ENCODE measurements at regions not wholly inside any gene's neighbourhood (a gene's known extent, or its start where the extent isn't known, plus 50 kb on each side); places are given as distances from the start of the nearest gene placed in this dataset.

- H3K27ac Mint-ChIP-seq: no peak overlapping the region
- no peak for DNase-seq
- intact Hi-C loops (cut with micrococcal nuclease): no loop called here
- CTCF ChIA-PET: no interaction called here
- H3K27me3 Mint-ChIP-seq: peaks cover 6% of the 10 kb centered on the region
- POLR2A ChIA-PET: no interaction called here
- ATAC-seq (ENCODE audit: low read depth): no peak
- TF ChIP-seq CTCF (IDR thresholded peaks at IDR 0.05): no peak
- no peaks in the 10 kb centered on the region for H3K4me1 Mint-ChIP-seq
- no peaks in the 10 kb centered on the region for H3K9me3 Mint-ChIP-seq
- no peak overlapping the region for H3K4me3 Mint-ChIP-seq
- H3K36me3 Mint-ChIP-seq (ENCODE audit: low read depth): no peaks in the 10 kb centered on the region
Observed at GRCh38 chr2:238692562-238692961, 155.3 kb upstream of the TWIST2 start.

GRCh38 chr2:238693337-238694093 is 154.4 kb upstream of the TWIST2 start:
- no peak for TF ChIP-seq CTCF (IDR thresholded peaks at IDR 0.05)

GRCh38 chr2:238694136-238694755 is 153.6 kb upstream of the TWIST2 start:
- Mint-ChIP-seq H3K36me3 (ENCODE audit: low read depth) (no peaks in the 10 kb centered on the region), H3K9me3 (no peaks in the 10 kb centered on the region), H3K27me3 (no peaks in the 10 kb centered on the region), H3K27ac (no peak overlapping the region), H3K4me3 (no peak overlapping the region), H3K4me1 (no peaks in the 10 kb centered on the region)
- ATAC-seq (ENCODE audit: low read depth): no peak
- DNase-seq: no peak
- intact Hi-C loops (cut with micrococcal nuclease): no loop called here
- ChIA-PET CTCF (no interaction called here), POLR2A (no interaction called here)
- TF ChIP-seq CTCF (IDR thresholded peaks at IDR 0.05): no peak

More at GRCh38 chr2:238693337-238694093, 154.4 kb upstream of the TWIST2 start:
- DNase-seq: no peak
- Mint-ChIP-seq H3K4me3 (no peak overlapping the region), H3K27ac (no peak overlapping the region), H3K36me3 (ENCODE audit: low read depth) (no peaks in the 10 kb centered on the region), H3K4me1 (no peaks in the 10 kb centered on the region), H3K27me3 (no peaks in the 10 kb centered on the region), H3K9me3 (no peaks in the 10 kb centered on the region)
- ChIA-PET CTCF (no interaction called here), POLR2A (no interaction called here)
- no peak for ATAC-seq (ENCODE audit: low read depth)
- intact Hi-C loops (cut with micrococcal nuclease): no loop called here

- no peak for DNase-seq
- no peak for ATAC-seq (ENCODE audit: low read depth)
- no peaks in the 10 kb centered on the region for H3K36me3 Mint-ChIP-seq (ENCODE audit: low read depth)
- no peak overlapping the region for H3K27ac Mint-ChIP-seq
- ChIA-PET CTCF (no interaction called here), POLR2A (no interaction called here)
- no peak for TF ChIP-seq CTCF (IDR thresholded peaks at IDR 0.05)
- H3K27me3 Mint-ChIP-seq: no peaks in the 10 kb centered on the region
- no peaks in the 10 kb centered on the region for H3K4me1 Mint-ChIP-seq
- intact Hi-C loops (cut with micrococcal nuclease): no loop called here
- H3K9me3 Mint-ChIP-seq: no peaks in the 10 kb centered on the region
- no peak overlapping the region for H3K4me3 Mint-ChIP-seq
Observed at GRCh38 chr2:238694922-238695321, 153.0 kb upstream of the TWIST2 start.

GRCh38 chr2:238695538-238695937 is 152.3 kb upstream of the TWIST2 start:
- no peak for TF ChIP-seq CTCF (IDR thresholded peaks at IDR 0.05)
- no peak for DNase-seq
- no peaks in the 10 kb centered on the region for H3K4me1 Mint-ChIP-seq
- no peaks in the 10 kb centered on the region for H3K27me3 Mint-ChIP-seq
- intact Hi-C loops (cut with micrococcal nuclease): no loop called here
- H3K27ac Mint-ChIP-seq: no peak overlapping the region
- no peak for ATAC-seq (ENCODE audit: low read depth)
- H3K9me3 Mint-ChIP-seq: no peaks in the 10 kb centered on the region
- POLR2A ChIA-PET: no interaction called here
- no peak overlapping the region for H3K4me3 Mint-ChIP-seq
- no peaks in the 10 kb centered on the region for H3K36me3 Mint-ChIP-seq (ENCODE audit: low read depth)
- CTCF ChIA-PET: no interaction called here
